ENCODE measurements at regions not wholly inside any gene's neighbourhood (a gene's known extent, or its start where the extent isn't known, plus 50 kb on each side); places are given as distances from the start of the nearest gene placed in this dataset.

DNA sequence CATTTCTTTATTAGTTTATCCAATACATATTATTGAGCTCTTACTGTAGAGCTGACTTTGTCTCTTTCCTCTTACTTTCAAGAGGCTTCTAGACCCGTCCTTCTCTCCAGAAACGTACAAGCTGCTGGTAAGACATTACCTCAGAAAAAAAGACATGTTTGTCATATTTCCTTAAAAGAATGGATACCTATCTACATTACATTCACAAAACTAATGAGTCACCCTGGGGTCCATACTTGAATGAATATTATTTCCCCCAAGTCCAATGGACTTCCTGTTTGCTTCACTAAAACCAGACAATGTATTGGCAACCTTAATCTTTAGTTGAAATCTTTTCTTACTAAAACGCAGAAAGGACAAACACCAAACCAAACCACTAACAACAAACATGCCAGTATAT lies 176.5 kb upstream of the CLNK start:
- no peak for TF ChIP-seq SP1 (IDR thresholded peaks at IDR 0.05)
- TF ChIP-seq ZNF384 (IDR thresholded peaks at IDR 0.05): no peak
- TF ChIP-seq SUZ12 (IDR thresholded peaks at IDR 0.05): no peak
- no peak for TF ChIP-seq ELF4 (IDR thresholded peaks at IDR 0.05)
- no peak for TF ChIP-seq FOXM1 (IDR thresholded peaks at IDR 0.05; ENCODE audit: borderline replicate concordance)
- TF ChIP-seq CTBP1 (IDR thresholded peaks at IDR 0.05; ENCODE audit: borderline replicate concordance): no peak
- no peak for TF ChIP-seq FOXA1 (IDR thresholded peaks at IDR 0.05)
- TF ChIP-seq NFRKB (IDR thresholded peaks at IDR 0.05): no peak
- no peak for TF ChIP-seq FOXK2 (IDR thresholded peaks at IDR 0.05)
- no peak for TF ChIP-seq TARDBP (IDR thresholded peaks at IDR 0.05)
- no peak for TF ChIP-seq BHLHE40 (IDR thresholded peaks at IDR 0.05; ENCODE audit: borderline replicate concordance)

All from HEK293T (cell line).